PFSK-1 (cell line): ENCODE measurements at regions not wholly inside any gene's neighbourhood (a gene's known extent, or its start where the extent isn't known, plus 50 kb on each side); places are given as distances from the start of the nearest gene placed in this dataset.

Experiments used
- FOXP2 ChIP-seq: optimal IDR thresholded peaks from 2 replicates; pipeline ENCODE3; 2011; ENCODE audit warnings: borderline replicate concordance, control low read depth, inconsistent platforms; ENCODE audit not compliant: insufficient read depth; ENCODE audit errors: extremely low read length, extremely low read depth
- POLR2AphosphoS5 ChIP-seq: IDR thresholded peaks from 2 replicates; pipeline ENCODE4 v1.6.1; 2012; ENCODE audit warnings: low read depth, mild to moderate bottlenecking, control low read depth, low read length, moderate library complexity
- SIN3A ChIP-seq: IDR thresholded peaks from 2 replicates; pipeline ENCODE4 v1.6.1; 2012; ENCODE audit warnings: mild to moderate bottlenecking, low read length, moderate library complexity, borderline replicate concordance; ENCODE audit not compliant: insufficient read depth
- TAF1 ChIP-seq: IDR thresholded peaks from 2 replicates; pipeline ENCODE4 v1.6.1; 2012; ENCODE audit warnings: low read length, control low read depth, borderline replicate concordance; ENCODE audit not compliant: insufficient read depth
- TF ChIP-seq, protein P1 (sequence below), 2 experiments: IDR thresholded peaks; 2 replicates each; pipeline versions ENCODE4 v1.6.1 to v1.8.0; 2011 to 2012; ENCODE audit warnings: low read depth in 2 of 2, low read length in 2 of 2, control low read depth in 1 of 2, inconsistent platforms in 1 of 2, mild to moderate bottlenecking in 1 of 2, moderate library complexity in 1 of 2; ENCODE audit not compliant: insufficient read depth in 1 of 2

DNA sequence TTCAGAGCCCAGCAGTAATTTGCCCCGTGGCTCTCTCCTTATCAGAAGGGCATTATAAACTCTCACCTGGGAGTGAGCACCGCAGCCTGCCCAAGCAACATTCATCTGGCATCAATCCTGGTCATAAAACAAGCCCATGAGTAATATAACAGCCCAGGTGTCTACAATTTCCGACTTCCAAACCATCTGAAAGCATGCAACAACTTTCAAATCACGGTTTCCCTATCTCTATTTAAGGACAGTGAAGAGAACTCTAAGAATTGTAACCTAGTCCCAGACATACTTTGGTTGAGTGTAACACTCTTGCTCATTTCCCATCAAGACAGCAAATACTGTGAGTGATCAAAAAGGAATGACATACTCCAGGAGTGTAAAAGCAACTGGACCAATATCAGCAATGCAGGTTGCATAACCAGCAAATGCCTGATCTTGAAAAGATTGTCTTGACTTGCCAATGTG lies 487.4 kb upstream of the SOX9 start:
- TF ChIP-seq FOXP2 (no peak), SIN3A (no peak)
- TF ChIP-seq, protein P1, sequence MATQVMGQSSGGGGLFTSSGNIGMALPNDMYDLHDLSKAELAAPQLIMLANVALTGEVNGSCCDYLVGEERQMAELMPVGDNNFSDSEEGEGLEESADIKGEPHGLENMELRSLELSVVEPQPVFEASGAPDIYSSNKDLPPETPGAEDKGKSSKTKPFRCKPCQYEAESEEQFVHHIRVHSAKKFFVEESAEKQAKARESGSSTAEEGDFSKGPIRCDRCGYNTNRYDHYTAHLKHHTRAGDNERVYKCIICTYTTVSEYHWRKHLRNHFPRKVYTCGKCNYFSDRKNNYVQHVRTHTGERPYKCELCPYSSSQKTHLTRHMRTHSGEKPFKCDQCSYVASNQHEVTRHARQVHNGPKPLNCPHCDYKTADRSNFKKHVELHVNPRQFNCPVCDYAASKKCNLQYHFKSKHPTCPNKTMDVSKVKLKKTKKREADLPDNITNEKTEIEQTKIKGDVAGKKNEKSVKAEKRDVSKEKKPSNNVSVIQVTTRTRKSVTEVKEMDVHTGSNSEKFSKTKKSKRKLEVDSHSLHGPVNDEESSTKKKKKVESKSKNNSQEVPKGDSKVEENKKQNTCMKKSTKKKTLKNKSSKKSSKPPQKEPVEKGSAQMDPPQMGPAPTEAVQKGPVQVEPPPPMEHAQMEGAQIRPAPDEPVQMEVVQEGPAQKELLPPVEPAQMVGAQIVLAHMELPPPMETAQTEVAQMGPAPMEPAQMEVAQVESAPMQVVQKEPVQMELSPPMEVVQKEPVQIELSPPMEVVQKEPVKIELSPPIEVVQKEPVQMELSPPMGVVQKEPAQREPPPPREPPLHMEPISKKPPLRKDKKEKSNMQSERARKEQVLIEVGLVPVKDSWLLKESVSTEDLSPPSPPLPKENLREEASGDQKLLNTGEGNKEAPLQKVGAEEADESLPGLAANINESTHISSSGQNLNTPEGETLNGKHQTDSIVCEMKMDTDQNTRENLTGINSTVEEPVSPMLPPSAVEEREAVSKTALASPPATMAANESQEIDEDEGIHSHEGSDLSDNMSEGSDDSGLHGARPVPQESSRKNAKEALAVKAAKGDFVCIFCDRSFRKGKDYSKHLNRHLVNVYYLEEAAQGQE (IDR thresholded peaks at IDR 0.05; ENCODE audit: insufficient read depth in 1 of 2, low read depth in 2 of 2, low read length in 2 of 2): no peak

- TF ChIP-seq POLR2AphosphoS5: no peak
- no peak for TF ChIP-seq FOXP2
- no peak for TF ChIP-seq TAF1
- no peak for TF ChIP-seq SIN3A
- TF ChIP-seq, protein P1 (IDR thresholded peaks at IDR 0.05; ENCODE audit: insufficient read depth in 1 of 2, low read depth in 2 of 2, low read length in 2 of 2): no peak
Measured at GRCh38 chr17:71634376-71634775, 486.4 kb upstream of the SOX9 start.

DNA sequence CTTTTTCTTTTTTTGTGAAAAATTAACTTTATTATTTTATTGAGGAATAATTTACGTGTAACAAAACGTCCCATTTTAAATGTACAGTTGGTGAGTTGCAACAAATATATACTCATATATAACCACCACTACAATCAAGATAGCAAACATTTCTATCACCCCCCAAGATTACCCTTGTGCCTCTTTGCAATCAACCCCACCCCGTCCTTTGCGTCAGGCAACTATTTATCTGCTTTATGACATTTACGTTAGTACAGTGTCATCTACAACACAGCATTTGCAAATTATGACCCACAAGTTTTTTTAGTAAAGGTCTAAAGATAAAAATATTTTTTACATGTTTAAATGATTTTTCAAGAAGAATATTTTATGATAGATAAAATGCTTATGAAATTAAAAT lies 485.6 kb upstream of the SOX9 start:
- no peak for TF ChIP-seq TAF1
- no peak for TF ChIP-seq SIN3A
- TF ChIP-seq FOXP2: no peak
- TF ChIP-seq, protein P1 (IDR thresholded peaks at IDR 0.05; ENCODE audit: insufficient read depth in 1 of 2, low read depth in 2 of 2, low read length in 2 of 2): no peak
- TF ChIP-seq POLR2AphosphoS5: no peak

GRCh38 chr17:71636644-71637043 lies 484.2 kb upstream of the SOX9 start:
- TF ChIP-seq SIN3A: no peak
- no peak for TF ChIP-seq POLR2AphosphoS5
- TF ChIP-seq, protein P1 (IDR thresholded peaks at IDR 0.05; ENCODE audit: insufficient read depth in 1 of 2, low read depth in 2 of 2, low read length in 2 of 2): no peak
- TF ChIP-seq TAF1: no peak
- no peak for TF ChIP-seq FOXP2

GRCh38 chr17:71638668-71639067 lies 482.2 kb upstream of the SOX9 start:
- no peak for TF ChIP-seq FOXP2
- TF ChIP-seq, protein P1 (IDR thresholded peaks at IDR 0.05; ENCODE audit: insufficient read depth in 1 of 2, low read depth in 2 of 2, low read length in 2 of 2): no peak
- no peak for TF ChIP-seq POLR2AphosphoS5
- TF ChIP-seq SIN3A: no peak
- TF ChIP-seq TAF1: no peak
